ENCODE measurements at regions not wholly inside any gene's neighbourhood (a gene's known extent, or its start where the extent isn't known, plus 50 kb on each side); places are given as distances from the start of the nearest gene placed in this dataset.
"Not testable (repeated sequence)": the region's sequence is repeated elsewhere in the genome, so short reads cannot be mapped to it uniquely, and the experiment has no call there.

- no peak for TF ChIP-seq POLR2A (IDR thresholded peaks at IDR 0.05; ENCODE audit: low read length)
- DNase-seq, result no peak
These were observed 61.5 kb downstream of the RPUSD4 start for GRCh38 chr11:126149759-126150625.

- no peak for DNase-seq
- TF ChIP-seq GATA1 (IDR thresholded peaks at IDR 0.05; ENCODE audit: low read depth, low read length) (no peak), POLR2A (IDR thresholded peaks at IDR 0.05; ENCODE audit: low read length) (no peak)
These were observed 63.1 kb downstream of the RPUSD4 start for GRCh38 chr11:126148317-126148716.

DNA sequence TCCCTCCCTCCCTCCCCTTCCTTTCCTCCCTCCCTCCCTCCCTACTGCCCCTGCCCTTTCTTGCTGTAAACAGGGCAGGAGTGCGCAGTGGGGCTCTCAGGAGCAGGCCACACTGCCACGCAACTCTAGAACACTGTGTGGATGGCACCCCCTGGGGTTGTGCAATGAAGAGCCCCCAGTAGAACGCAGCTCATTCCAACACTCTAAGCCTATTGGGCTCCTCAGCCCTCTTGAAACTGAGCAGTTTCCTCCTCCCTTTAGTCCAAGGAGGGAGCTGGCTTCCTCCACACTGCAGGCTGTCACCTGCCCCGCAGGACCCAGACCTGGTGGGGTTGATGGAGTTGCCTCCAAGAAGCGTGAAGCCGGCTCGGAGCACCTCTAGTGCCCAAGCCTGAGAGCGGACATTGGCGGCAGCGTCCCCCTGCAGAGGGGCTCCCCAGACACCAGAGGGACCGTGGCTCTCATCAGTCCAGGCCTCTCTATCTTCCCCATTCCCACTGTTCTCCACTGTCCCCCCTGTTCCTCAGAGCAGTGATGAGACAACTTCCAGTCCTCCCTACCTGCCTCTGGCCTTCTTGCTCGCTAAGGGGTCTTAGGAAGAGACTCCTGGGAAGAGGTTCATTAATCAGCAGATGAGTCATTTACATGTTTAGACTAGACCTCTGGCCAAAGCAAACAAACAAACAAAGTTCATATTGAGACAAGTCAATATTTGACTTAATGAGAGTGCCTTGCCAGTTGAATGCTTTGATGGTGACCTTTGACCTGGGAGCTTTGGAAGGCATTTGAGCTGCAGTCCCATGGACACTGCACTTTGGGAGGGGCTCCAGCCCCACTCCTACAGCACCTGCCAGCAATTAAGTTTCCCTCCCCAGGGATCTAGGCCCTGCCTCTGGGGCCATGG lies 64.0 kb downstream of the RPUSD4 start:
- no peak for DNase-seq
- no peak for TF ChIP-seq POLR2A (IDR thresholded peaks at IDR 0.05; ENCODE audit: low read length)
- TF ChIP-seq GATA1 (IDR thresholded peaks at IDR 0.05; ENCODE audit: low read depth, low read length), result no peak

DNA sequence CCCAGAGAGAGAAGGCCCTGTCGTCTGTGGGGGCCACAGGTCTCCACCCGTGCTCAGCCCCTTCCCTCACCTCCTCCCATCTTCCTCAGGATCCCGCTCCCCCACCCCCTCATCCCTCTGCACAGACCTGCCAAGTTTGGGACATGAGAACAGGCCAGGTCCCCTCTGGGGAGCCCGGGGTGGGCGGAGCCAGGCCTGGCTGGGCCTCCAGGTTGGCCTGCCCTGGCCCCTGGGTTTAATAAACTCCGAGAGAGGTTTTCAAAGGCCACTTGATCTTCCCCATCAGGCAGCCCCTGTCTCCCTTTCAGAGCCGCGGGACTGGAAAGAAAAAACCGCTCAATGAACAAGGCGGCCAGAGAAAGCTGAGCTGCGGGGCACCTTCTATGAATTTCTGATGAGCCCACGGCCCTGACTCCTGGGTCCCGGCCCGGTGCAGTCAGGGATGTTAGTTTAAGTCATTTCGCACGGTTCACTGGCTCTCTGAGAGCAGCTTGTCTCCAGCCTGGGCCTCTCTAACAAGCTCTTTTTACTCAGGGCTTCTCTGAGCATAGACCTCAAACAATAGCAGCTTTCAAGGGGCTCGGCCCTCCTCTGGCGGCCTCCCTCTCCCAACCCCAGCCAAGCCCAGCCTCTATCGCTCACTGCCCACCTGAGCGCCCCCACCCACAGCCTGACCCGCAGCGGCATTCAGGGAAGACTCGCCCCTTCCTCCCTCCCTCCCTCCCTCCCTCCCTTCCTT lies 64.8 kb downstream of the RPUSD4 start:
- TF ChIP-seq POLR2A (IDR thresholded peaks at IDR 0.05; ENCODE audit: low read length), result no peak
- no peak for TF ChIP-seq GATA1 (IDR thresholded peaks at IDR 0.05; ENCODE audit: low read depth, low read length)
- DNase-seq, result no peak

DNA sequence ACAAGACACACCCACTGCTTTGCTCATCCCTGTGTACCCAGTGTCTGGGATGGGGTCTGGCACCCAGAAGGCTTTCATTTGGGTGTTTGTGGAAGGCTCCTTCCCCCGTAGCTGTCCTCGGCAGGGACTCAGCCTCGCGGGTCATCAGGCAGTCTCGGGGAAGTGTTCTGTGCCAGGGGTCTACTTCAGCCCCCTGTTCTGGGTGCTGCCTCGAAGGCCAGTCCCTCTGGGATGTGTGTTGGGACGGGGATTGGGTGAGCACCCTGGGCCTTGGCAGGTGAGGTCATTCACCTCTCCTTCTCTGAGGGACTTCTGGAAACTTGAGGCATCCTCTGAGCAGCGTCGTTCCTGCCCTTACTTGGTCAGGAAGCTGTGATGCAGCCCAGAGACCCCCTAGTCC lies 65.5 kb downstream of the RPUSD4 start:
- DNase-seq, result no peak
- TF ChIP-seq GATA1 (IDR thresholded peaks at IDR 0.05; ENCODE audit: low read depth, low read length), result no peak
- no peak for TF ChIP-seq POLR2A (IDR thresholded peaks at IDR 0.05; ENCODE audit: low read length)

DNA sequence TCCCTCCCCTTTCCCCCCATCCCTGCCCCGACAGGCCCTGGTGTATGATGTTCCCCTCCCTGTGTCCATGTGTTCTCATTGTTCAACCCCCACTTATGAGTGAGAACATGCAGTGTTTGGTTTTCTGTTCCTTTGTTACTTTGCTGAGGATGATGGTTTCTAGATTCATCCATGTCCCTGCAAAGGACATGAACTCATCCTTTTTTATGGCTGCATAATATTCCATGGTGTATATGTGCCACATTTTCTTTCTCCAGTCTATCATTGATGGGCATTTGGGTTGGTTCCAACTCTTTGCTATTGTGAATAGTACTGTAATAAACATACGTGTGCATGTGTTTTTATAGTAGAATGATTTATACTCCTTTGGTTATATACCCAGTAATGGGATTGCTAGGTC lies 68.0 kb downstream of the RPUSD4 start:
- DNase-seq, result not testable (repeated sequence)

- TF ChIP-seq GATA1 (IDR thresholded peaks at IDR 0.05; ENCODE audit: low read depth, low read length) (no peak), POLR2A (IDR thresholded peaks at IDR 0.05; ENCODE audit: low read length) (no peak)
- DNase-seq, result no peak
These were observed 70.5 kb downstream of the RPUSD4 start for GRCh38 chr11:126140926-126141280.

- TF ChIP-seq POLR2A (IDR thresholded peaks at IDR 0.05; ENCODE audit: low read length) (no peak), GATA1 (IDR thresholded peaks at IDR 0.05; ENCODE audit: low read depth, low read length) (no peak)
- no peak for DNase-seq
These were observed 71.1 kb downstream of the RPUSD4 start for GRCh38 chr11:126140201-126140925.

- TF ChIP-seq GATA1 (IDR thresholded peaks at IDR 0.05; ENCODE audit: low read depth, low read length) (no peak), POLR2A (IDR thresholded peaks at IDR 0.05; ENCODE audit: low read length) (no peak)
- no peak for DNase-seq
These were observed 72.0 kb downstream of the RPUSD4 start for GRCh38 chr11:126139111-126140091.

DNA sequence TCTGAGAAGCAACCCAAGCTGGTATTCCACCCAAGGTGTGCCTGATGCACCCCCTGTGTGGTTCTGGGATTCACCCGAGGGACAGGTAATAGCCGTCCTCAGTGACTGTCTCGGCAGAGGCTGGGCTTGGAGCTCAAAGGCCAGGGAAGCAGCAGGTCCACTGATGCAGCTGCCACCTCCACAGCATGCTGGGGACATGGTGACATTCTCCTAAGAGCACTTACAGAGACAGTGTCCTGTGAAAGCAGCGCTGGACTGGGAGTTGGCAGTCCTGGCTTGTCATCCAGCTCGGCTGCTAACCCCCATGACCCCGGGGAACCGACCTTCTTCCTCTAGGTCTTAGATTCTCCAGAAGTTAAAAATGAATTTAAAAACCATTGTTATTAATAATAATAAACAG lies 72.8 kb downstream of the RPUSD4 start:
- no peak for TF ChIP-seq POLR2A (IDR thresholded peaks at IDR 0.05; ENCODE audit: low read length)
- TF ChIP-seq GATA1 (IDR thresholded peaks at IDR 0.05; ENCODE audit: low read depth, low read length), result no peak
- no peak for DNase-seq

GRCh38 chr11:126137136-126137535 lies 74.3 kb downstream of the RPUSD4 start:
- no peak for DNase-seq

DNA sequence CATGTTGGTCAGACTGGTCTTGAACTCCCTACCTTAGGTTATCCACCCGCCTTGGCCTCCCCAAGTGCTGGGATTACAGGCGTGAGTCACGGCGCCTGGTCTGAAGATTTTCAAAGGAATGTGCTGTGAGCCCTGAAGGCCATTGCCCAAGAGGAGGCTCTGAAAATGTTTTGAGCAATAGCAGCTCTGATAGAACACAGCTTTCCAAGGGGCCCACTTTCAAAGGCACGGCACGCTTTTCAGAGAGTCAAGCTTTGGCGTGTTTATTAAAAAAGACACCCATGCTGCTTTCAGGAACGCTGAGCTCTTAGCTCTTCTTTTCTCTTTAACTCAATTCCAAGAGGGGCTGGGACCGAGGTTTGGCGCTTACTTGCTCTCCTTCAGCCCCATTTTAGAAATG lies 73.8 kb upstream of the CDON start:
- no peak for DNase-seq
- no peak for TF ChIP-seq POLR2A (IDR thresholded peaks at IDR 0.05; ENCODE audit: low read length)
- TF ChIP-seq GATA1 (IDR thresholded peaks at IDR 0.05; ENCODE audit: low read depth, low read length), result no peak

More at GRCh38 chr11:126137136-126137535, 74.3 kb downstream of the RPUSD4 start:
- TF ChIP-seq GATA1 (IDR thresholded peaks at IDR 0.05; ENCODE audit: low read depth, low read length) (no peak), POLR2A (IDR thresholded peaks at IDR 0.05; ENCODE audit: low read length) (no peak)

All from erythroblast (primary cell).